ENCODE measurements at regions not wholly inside any gene's neighbourhood (a gene's known extent, or its start where the extent isn't known, plus 50 kb on each side); places are given as distances from the start of the nearest gene placed in this dataset.

DNA sequence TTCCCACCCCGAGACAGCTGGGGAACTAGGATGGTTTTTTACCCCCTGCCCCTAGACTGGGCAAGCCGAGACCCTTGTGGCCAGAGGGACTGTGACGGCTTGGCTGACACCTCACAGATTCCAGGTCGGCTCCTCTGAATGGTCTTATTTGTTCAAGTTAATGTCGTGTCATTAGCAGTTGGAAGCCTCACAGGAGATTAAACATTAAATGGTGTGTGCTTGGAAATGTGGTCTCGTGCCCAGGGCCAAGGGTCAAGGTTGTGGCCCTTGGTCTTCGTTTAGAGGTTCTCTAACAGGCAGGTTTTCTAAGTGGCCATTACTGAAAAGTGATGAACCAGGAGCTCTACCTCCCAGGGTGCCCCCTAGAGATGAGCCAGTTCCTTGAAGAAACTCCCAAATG lies 61.2 kb upstream of the RXRA start:
- TF ChIP-seq EZH2 (IDR thresholded peaks at IDR 0.05), result no peak
- TF ChIP-seq, protein P1, sequence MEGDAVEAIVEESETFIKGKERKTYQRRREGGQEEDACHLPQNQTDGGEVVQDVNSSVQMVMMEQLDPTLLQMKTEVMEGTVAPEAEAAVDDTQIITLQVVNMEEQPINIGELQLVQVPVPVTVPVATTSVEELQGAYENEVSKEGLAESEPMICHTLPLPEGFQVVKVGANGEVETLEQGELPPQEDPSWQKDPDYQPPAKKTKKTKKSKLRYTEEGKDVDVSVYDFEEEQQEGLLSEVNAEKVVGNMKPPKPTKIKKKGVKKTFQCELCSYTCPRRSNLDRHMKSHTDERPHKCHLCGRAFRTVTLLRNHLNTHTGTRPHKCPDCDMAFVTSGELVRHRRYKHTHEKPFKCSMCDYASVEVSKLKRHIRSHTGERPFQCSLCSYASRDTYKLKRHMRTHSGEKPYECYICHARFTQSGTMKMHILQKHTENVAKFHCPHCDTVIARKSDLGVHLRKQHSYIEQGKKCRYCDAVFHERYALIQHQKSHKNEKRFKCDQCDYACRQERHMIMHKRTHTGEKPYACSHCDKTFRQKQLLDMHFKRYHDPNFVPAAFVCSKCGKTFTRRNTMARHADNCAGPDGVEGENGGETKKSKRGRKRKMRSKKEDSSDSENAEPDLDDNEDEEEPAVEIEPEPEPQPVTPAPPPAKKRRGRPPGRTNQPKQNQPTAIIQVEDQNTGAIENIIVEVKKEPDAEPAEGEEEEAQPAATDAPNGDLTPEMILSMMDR (IDR thresholded peaks at IDR 0.05), result no peak

Measured in neural progenitor cell (in vitro differentiated cells).